K562 (cell line): ENCODE measurements at regions not wholly inside any gene's neighbourhood (a gene's known extent, or its start where the extent isn't known, plus 50 kb on each side); places are given as distances from the start of the nearest gene placed in this dataset.

Source experiments
- ATAC-seq: fragments of 200-7000 bp; cut with Tn5 transposase; 3 replicates; pipeline ENCODE4 v1.9.1; 2020; ENCODE audit warnings: moderate library complexity
- BruUV-seq: library from RNA; stranded (reverse); fragments of 400-500 nt; replicated peaks from 2 replicates; lab custom pipeline; 2021; lab: Mats Ljungman, UMichigan
- CTCF ChIA-PET: fragments of 300-600 bp; formaldehyde crosslinking; extraction: SDS; loops from one replicate; lab custom pipeline; 2021; ENCODE audit warnings: low intra/inter-chr PET ratio; lab: Yijun Ruan, JAX
- POLR2A ChIA-PET: fragments of 300-600, 350-650 bp; sonication (Branson Sonifier 250); formaldehyde crosslinking; extraction: SDS; loops from one replicate; lab custom pipeline; 2021; ENCODE audit warnings: antibody characterized with exemption, inconsistent platforms; lab: Yijun Ruan, JAX
- DNase-seq, 4 experiments: peaks; one replicate each; pipeline versions ENCODE4 v3.0.0 to v3.0.0-alpha.2; 2011 to 2018; ENCODE audit warnings: low spot score in 3 of 4, mixed read lengths in 3 of 4; ENCODE audit errors: extremely low read depth in 1 of 4
- FAIRE-seq: peaks from 2 replicates; lab custom pipeline; 2011; peaks lifted over from hg19 to GRCh38; lab: Jason Lieb, UNC
- H2AFZ ChIP-seq: 2 replicates; pipeline ENCODE4 v1.6.0; 2011; ENCODE audit warnings: low read depth, low read length, control low read depth, inconsistent platforms
- H3K27ac ChIP-seq: fragments of 200-600 bp; 3 replicates; pipeline ENCODE4 v1.8.0; 2011; ENCODE audit warnings: low read depth, mild to moderate bottlenecking, control low read depth, inconsistent platforms, low read length, moderate library complexity, mixed read lengths; ENCODE audit errors: extremely low read depth
- H3K27me3 ChIP-seq, 2 experiments: fragments of 300-600 bp in 1 of 2; 2 replicates in 1 of 2; 3 replicates in 1 of 2; pipeline versions ENCODE4 v1.6.0 to v1.8.0; 2011; ENCODE audit warnings: inconsistent platforms in 2 of 2, low read length in 2 of 2, mild to moderate bottlenecking in 1 of 2, mixed read lengths in 1 of 2, moderate library complexity in 1 of 2; ENCODE audit not compliant: control insufficient read depth in 2 of 2, insufficient read depth in 2 of 2
- H3K36me3 ChIP-seq: fragments of 300-600 bp; 3 replicates; pipeline ENCODE4 v1.8.0; 2011; ENCODE audit warnings: mild to moderate bottlenecking, low read length, inconsistent platforms; ENCODE audit not compliant: control insufficient read depth, insufficient read depth
- H3K4me1 ChIP-seq, 2 experiments: fragments of 200-600 bp in 1 of 2; replicated peaks in 1 of 2; 2 replicates in 1 of 2; 3 replicates in 1 of 2; pipeline versions ENCODE4 v1.5.1 to v1.8.0; 2011; ENCODE audit warnings: inconsistent platforms in 2 of 2, low read length in 2 of 2, mild to moderate bottlenecking in 1 of 2, mixed read lengths in 1 of 2, moderate library complexity in 1 of 2; ENCODE audit not compliant: control insufficient read depth in 2 of 2, insufficient read depth in 2 of 2
- H3K4me2 ChIP-seq: 2 replicates; pipeline ENCODE4 v1.6.1; 2011; ENCODE audit warnings: low read length, control low read depth, inconsistent platforms, mixed read lengths; ENCODE audit not compliant: insufficient read depth
- H3K4me3 ChIP-seq: fragments of 200-600 bp; sonication (generic), shearing (Covaris generic); 2 replicates; pipeline ENCODE4 v1.5.1; 2016; ENCODE audit warnings: control low read depth, inconsistent platforms
- H3K79me2 ChIP-seq: fragments of 200-600 bp; 3 replicates; pipeline ENCODE4 v1.8.0; 2011; ENCODE audit warnings: low read length, inconsistent platforms; ENCODE audit not compliant: control insufficient read depth, insufficient read depth
- H3K9ac ChIP-seq, 2 experiments: 2 replicates each; pipeline versions ENCODE4 v1.6.0 to v1.6.1; 2011; ENCODE audit warnings: low read depth in 2 of 2, low read length in 2 of 2, control low read depth in 1 of 2, inconsistent platforms in 1 of 2, mild to moderate bottlenecking in 1 of 2, mixed read lengths in 1 of 2; ENCODE audit not compliant: insufficient read depth in 1 of 2
- H3K9me1 ChIP-seq: one replicate; pipeline ENCODE4 v1.6.0; 2011; ENCODE audit warnings: inconsistent platforms, mild to moderate bottlenecking, low read length, moderate library complexity; ENCODE audit not compliant: control insufficient read depth, insufficient read depth
- H3K9me3 ChIP-seq: replicated peaks from 2 replicates; pipeline ENCODE4 v1.5.1; 2011; ENCODE audit warnings: low read depth, low read length, inconsistent platforms; ENCODE audit not compliant: control insufficient read depth, insufficient read depth
- H4K20me1 ChIP-seq: replicated peaks from 2 replicates; pipeline ENCODE4 v1.6.1; 2011; ENCODE audit warnings: low read length, inconsistent platforms, mixed read lengths; ENCODE audit not compliant: control insufficient read depth, insufficient read depth
- ETV5 ChIP-seq: sonication (generic); formaldehyde crosslinking; IDR thresholded peaks from 2 replicates; pipeline ENCODE4 v1.4.0; 2020; ENCODE audit warnings: low read depth, mild to moderate bottlenecking, missing genetic modification reagents
- HINFP ChIP-seq: fragments of 450-650 bp; conservative IDR thresholded peaks from 2 replicates; pipeline ENCODE4 v1.6.1; 2016; ENCODE audit warnings: missing genetic modification characterization, low read depth, mild to moderate bottlenecking, control low read depth, missing compliant biosample characterization
- POLR3G ChIP-seq: IDR thresholded peaks from 2 replicates; pipeline ENCODE4 v1.6.1; 2011; ENCODE audit not compliant: insufficient read length, insufficient replicate concordance; ENCODE audit errors: extremely low read depth
- RCOR1 ChIP-seq, 2 experiments: IDR thresholded peaks; 2 replicates each; pipeline ENCODE4 v1.6.1; 2012; ENCODE audit warnings: low read depth in 2 of 2, low read length in 2 of 2, borderline replicate concordance in 1 of 2, improper control_type of control experiment in 1 of 2
- WGBS: fragments of 100-300 bp; shearing (Covaris generic); methylation state at CpG from one replicate; pipeline ENCODE4 v1.1.6; 2016; ENCODE audit warnings: low coverage, mixed read lengths; ENCODE audit not compliant: insufficient coverage; ENCODE audit errors: missing lambda C conversion rate; 5-methylcytosine and 5-hydroxymethylcytosine counted together
- in situ Hi-C: fragments of 300-500 bp; cut with MboI; formaldehyde crosslinking; loops from 4 replicates; pipeline ENCODE4 v1.15.0; 2018; ENCODE audit warnings: inconsistent platforms, mixed read lengths
- intact Hi-C: fragments of 100-400 bp; cut with micrococcal nuclease; formaldehyde crosslinking; loops from 2 replicates; pipeline ENCODE4 v1.14.2; 2022
- TF ChIP-seq, protein P1 (sequence below): fragments of 450-650 bp; formaldehyde crosslinking; IDR thresholded peaks from 2 replicates; pipeline ENCODE4 v1.4.0; 2020; ENCODE audit warnings: mild to moderate bottlenecking, moderate library complexity
- TF ChIP-seq, protein P2 (sequence below): sonication (generic); formaldehyde crosslinking; IDR thresholded peaks from 2 replicates; pipeline ENCODE4 v1.8.1; 2023; ENCODE audit warnings: mild to moderate bottlenecking, missing genetic modification reagents, moderate library complexity

DNA sequence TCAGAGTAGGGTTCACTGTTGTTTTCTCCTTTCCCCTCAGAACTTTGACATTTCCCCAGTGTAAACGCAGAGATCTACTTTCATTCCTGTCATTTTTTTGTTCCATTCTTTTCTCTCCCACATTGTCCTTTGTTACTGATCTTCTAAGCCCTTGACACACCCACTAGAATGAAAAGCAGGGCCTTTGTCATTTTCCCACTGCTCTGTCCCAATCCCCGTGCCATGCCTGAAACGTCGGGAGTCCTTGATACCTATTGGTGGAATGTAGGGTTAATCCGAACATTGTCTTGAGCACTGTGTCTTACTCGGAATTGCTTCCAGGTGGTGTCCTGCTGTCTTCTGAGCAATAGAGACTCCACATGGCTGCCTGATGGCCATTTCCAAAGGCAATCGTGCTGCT is 887.1 kb upstream of the FRG1 start:
- CTCF ChIA-PET: no interaction called here
- no TSS peak for BruUV-seq
- in situ Hi-C loops: no loop called here

DNA sequence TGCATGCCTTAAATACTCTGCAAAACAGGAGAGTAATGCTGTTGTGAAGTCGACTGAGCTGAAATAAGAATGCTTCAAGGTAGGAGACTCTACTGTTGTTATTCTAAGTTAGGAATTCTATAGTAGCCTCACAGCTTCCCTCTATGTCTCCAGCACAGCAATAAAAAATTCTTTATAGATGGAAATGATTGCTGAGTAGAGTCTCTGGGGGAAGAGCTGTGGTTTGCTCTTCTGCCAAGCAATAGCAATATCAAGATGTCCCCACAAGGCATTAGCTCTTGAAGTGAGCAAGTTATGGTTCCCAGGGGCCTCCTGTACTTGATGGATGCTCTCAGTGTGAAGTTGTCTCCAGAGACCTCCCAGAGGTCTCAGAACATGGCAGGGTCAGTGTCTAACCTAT is 880.6 kb upstream of the FRG1 start:
- no peak for ATAC-seq
- Histone ChIP-seq H3K9me3 (no peaks in the 10 kb centered on the region; the same call in 1 of the 2 replicates), H3K27ac (no peak overlapping the region), H3K9me1 (no peaks in the 10 kb centered on the region), H3K36me3 (no peaks in the 10 kb centered on the region), H3K79me2 (no peaks in the 10 kb centered on the region), H3K4me2 (no peak overlapping the region), H3K27me3 (no peaks in the 10 kb centered on the region), H2AFZ (no peak overlapping the region), H4K20me1 (no peaks in the 10 kb centered on the region), H3K4me3 (no peak overlapping the region), H3K4me1 (no peaks in the 10 kb centered on the region), H3K9ac (no peak overlapping the region)
- WGBS: 0% methylated on average over 1 of the region's 1 CpG
- no peak for FAIRE-seq
- ChIA-PET CTCF (no interaction called here), POLR2A (interaction anchor here (0.6 kb wide), 1 partner anchor 759 kb away, joined by 3 read pairs; no protein-coding TSS in a partner anchor)
- TF ChIP-seq HINFP (tag) (no peak), RCOR1 (IDR thresholded peaks at IDR 0.05; ENCODE audit: borderline replicate concordance in 1 of 2, low read depth in 2 of 2, low read length in 2 of 2) (no peak), ETV5 (no peak)
- TF ChIP-seq, protein P1, sequence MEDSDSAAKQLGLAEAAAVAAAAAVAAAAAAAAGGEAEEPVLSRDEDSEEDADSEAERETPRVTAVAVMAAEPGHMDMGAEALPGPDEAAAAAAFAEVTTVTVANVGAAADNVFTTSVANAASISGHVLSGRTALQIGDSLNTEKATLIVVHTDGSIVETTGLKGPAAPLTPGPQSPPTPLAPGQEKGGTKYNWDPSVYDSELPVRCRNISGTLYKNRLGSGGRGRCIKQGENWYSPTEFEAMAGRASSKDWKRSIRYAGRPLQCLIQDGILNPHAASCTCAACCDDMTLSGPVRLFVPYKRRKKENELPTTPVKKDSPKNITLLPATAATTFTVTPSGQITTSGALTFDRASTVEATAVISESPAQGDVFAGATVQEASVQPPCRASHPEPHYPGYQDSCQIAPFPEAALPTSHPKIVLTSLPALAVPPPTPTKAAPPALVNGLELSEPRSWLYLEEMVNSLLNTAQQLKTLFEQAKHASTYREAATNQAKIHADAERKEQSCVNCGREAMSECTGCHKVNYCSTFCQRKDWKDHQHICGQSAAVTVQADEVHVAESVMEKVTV (CRISPR knock-in tag): no peak
- intact Hi-C loops (no loop called here), in situ Hi-C loops (no loop called here)
- BruUV-seq: no TSS peak
- DNase-seq: no peak

More for the DNA sequence above, 887.1 kb upstream of the FRG1 start:
- Histone ChIP-seq H3K9me1 (no peaks in the 10 kb centered on the region), H3K27ac (no peak overlapping the region), H3K9me3 (no peaks in the 10 kb centered on the region), H3K79me2 (no peaks in the 10 kb centered on the region), H3K4me3 (no peak overlapping the region), H4K20me1 (no peaks in the 10 kb centered on the region), H2AFZ (no peak overlapping the region), H3K9ac (no peak overlapping the region)
- ATAC-seq: no peak
- DNase-seq: no peak
- intact Hi-C loops: no loop called here
- POLR2A ChIA-PET: no interaction called here
- TF ChIP-seq POLR3G: no peak
- TF ChIP-seq, protein P2, sequence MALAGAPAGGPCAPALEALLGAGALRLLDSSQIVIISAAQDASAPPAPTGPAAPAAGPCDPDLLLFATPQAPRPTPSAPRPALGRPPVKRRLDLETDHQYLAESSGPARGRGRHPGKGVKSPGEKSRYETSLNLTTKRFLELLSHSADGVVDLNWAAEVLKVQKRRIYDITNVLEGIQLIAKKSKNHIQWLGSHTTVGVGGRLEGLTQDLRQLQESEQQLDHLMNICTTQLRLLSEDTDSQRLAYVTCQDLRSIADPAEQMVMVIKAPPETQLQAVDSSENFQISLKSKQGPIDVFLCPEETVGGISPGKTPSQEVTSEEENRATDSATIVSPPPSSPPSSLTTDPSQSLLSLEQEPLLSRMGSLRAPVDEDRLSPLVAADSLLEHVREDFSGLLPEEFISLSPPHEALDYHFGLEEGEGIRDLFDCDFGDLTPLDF: no peak
- TF ChIP-seq, all 486 proteins: peak for 0
- Histone ChIP-seq H3K4me1 (no peaks in the 10 kb centered on the region), H3K4me2 (no peak overlapping the region), H3K27me3 (no peaks in the 10 kb centered on the region), H3K36me3 (no peaks in the 10 kb centered on the region)
- 1% methylated on average over 7 of the region's 7 CpGs for WGBS
- FAIRE-seq: no peak
